Stimulated activated CD8-positive, alpha-beta memory T cell treated with anti-CD3 and anti-CD28 coated beads, Interleukin-2, amount 100 ng/mL, for 1 hour (primary cell): ENCODE measurements at regions not wholly inside any gene's neighbourhood (a gene's known extent, or its start where the extent isn't known, plus 50 kb on each side); places are given as distances from the start of the nearest gene placed in this dataset.

ENCODE experiments used
- DNase-seq, 2 donors: peaks; one replicate each; pipeline ENCODE4 v3.0.0-alpha.2; 2020; ENCODE audit warnings: low read depth in 2 of 2

DNA sequence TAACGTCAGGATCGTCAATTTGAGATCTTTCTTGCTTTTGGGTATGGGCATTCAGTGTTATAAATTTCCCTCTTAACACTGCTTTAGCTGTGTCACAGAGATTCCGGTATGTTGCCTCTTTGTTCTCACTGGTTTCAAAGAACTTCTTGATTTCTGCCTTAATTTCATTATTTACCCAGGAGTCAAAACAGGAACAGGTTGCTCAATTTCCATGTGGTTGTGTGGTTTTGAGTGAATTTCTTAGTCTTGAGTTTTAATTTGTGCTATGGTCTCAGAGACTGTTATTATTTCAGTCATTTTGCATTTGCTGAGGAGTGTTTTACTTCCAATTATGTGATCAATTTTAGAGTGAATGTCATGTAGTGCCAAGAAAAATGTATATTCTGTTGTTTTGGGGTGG, 153.1 kb downstream of the PCDH17 start:
- no peak for DNase-seq

DNA sequence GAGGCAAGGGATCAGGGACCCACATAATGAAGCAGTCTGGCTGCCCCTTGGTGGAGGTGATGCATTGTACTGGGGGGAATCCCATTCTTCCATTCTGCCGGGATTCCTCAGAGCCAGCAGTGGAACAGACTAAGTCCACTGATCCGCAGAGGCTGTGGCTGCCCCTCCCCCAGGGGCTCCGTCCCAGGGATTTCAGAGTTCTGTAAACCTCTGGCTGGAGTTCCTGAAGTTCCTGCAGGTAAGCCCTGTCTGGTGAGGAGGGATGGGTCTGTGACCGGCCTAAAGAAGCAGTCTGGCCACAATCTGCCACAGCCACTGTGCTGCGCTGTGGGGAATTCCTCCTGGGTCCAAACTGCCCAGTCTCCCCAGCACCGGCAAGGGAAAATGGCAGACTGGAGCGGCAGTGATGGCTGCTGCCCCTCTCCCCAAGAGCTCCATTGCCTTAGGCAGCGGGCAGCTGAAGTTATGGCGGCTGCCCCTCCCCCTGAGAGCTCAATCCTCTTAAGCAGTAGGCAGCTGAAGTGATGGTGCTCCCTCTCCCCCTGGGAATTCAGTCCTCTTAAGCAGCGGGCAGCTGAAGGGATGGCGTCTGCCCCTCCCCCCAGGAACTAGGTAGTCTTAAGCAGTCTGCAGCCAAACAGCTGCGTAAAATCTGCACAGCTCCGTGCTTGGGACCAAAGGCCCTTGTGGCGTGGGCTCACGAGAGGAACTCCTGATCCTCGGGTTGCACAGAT, 155.7 kb downstream of the PCDH17 start:
- DNase-seq = no peak

DNA sequence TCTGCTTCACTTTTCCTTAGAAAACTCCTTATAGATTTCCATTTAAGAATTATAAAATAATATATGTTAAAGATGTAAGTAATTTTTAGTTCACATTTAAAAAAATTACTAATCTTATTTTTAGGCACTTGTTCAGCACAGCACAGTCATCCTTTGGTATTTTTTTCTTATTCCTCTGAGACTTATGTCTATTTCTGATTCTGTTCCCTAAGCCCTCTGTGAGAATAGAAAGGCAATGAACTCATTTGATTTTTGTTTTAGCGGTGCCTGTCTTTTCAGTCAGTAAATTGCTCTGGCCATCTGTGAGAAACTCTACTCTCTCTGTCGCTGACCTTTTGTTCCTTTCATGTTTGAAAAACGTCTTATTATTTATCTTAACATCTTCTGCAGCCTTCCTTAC, 168.1 kb downstream of the PCDH17 start:
- DNase-seq = no peak

DNA sequence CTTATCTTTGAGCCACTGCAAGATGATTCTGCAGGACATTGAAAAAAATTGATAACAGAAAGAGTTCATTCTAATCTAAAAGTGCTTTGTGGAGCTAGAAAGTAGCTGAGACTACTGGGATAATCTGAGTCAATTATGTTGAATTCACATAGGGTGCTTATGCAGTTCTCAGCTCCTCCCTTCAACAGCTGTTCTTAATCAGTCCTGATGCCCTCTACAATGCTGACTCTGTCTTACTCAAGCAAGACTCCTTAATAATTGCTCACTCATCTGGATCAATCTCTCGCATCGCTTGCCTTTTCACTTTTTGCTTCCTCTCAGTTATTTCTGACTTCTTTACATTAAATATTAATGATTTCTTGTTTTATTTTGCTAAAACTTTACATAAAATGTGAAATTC, 182.1 kb downstream of the PCDH17 start:
- no peak for DNase-seq

DNA sequence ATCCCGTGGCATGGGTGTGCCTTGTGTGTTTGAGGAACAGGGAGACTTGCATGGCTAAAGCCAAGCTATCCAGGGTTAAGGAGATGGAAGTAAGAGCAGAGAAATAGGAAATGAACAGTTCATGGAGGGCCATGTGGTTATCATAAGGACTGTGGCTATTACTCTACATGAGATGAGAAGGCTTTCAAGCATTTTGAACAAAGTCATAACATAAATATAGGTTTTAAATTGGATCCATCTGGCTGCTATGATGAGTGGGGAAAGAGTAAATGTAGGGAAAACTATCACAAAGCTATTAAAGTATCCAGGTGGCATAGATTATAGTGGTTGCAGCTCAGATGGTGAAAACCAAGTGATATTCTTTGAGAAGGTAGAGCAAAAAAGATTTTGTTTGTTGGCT, 184.1 kb downstream of the PCDH17 start:
- DNase-seq = no peak

DNA sequence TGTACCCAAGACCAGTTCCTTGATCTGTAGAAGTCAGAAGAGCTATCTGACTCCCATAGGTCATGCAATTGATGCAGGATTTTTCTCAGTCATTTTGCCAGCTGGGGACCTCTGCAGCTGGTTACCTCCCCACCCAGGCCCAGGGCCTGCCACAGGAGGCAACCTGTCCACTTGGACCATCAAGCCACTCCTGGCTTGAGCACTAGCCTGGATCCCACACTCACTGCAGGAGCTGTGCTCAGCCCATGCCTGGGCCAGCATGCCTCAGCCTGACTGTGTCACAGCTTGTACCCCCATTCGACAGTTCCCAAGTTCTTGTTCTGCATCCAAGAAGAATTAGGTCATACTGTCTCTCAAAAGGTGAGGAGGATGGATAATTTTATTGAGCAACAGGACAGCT, 189.4 kb downstream of the PCDH17 start:
- DNase-seq = no peak

DNA sequence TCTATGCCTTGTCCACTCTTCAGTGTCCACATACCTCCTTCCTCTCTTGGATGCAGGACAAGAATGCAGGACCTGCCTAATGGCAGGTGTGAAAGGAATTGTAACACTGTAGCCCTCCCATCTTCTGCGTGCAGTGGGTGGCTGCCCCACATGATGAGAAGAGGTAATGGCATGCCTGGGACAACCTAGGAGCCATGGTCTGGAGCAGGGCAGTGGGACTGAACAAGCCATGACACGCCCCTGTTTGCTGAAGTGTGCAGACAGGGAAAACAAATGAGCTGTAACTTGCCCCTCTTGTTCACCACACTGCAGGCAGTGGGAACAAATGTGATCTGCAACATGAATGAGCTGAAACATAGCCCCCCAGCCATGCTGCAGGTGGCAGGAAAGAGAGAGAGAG, 192.2 kb downstream of the PCDH17 start:
- DNase-seq = no peak

DNA sequence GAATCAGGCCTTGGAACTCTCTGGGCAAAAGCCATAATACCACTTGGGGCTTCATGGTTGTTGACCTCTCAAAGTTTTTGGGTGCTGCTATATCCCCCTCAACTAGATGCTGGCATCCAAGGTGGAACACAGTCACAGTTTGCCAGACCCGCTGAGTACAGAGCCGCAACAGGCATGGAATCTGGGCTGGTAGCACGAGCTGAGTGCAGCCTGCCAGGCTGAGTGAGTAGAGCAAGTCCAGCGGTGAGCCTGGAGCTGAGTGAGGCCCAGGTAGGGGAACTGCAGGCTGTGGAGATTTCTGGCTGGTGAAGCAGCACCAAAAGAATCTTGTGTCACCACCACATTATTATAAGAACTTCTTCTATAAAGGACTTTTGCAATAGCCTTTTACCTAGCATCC, 192.6 kb downstream of the PCDH17 start:
- DNase-seq = no peak

DNA sequence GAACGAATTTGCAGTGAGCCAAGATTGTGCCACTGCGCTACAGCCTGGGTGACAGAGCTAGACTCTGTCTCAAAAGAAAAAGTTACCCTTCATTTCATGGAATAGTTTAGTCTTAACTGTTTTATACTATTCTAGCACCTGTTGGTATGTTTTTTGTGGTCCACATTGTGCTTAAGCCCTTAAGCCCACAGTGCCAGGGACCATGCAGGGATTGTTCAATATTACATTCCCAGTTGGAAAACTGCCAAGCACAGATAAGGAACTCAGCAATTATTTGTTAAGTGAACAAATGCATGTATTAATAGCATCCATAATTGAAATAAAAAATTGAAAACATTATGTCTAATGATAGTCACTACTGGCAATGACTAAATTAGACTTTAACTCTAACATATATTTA, 193.5 kb downstream of the PCDH17 start:
- DNase-seq = no peak

DNA sequence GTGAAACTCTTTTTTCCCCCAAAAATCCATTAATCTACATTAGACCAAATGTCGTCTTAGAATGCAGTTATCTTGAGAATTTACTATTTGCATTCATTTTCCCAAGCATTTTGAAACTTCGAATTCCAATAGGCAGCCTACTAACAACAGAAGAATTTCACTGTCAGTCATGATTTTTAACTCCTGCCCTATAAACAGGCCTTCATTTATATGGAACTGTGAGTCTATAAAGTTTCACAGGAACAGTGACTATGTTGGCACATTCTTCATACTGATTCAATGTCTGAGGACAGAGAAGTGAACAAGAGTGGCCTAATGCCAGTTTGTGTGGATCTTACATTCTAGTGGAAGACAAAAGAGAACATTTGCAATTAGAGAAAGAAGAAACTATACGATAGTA, 198.0 kb downstream of the PCDH17 start:
- no peak for DNase-seq

DNA sequence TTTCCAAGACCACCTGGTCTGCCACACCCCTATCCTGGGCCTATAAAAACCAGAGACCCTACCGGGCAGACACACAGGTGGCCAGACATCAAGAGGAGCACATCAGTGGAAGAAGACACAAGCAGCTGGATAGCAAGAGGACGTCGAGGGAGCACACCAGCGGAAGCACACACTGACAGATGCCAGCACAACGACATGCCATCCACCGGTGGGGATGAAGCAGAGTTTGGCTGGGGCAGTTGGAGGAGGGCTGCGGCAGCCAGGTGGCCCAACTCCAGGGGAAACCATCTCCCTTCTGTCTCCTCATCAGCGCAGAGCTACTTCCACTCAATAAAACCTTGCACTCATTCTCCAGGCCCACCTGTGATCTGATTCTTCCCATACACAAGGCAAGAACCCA, 200.6 kb downstream of the PCDH17 start:
- DNase-seq = no peak

DNA sequence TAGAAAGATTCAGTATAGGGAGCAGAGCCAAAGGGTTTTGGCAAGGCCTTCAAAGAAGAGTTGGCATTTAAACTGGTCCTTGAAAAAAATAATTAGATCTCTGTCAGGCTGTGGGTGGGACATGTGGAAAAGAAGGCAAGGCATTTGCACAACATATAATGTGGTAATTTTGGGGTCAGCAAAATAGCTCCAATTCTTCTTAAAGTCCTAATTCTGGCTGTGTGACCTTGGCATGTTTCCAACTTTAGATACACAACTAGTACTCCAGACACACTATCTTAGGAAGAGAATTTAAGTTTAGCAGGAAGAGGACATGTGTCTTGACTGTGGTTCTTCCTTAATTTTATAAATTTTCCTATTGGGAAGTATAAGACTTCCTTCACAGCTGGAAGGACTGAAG, 206.3 kb downstream of the PCDH17 start:
- DNase-seq = no peak

DNA sequence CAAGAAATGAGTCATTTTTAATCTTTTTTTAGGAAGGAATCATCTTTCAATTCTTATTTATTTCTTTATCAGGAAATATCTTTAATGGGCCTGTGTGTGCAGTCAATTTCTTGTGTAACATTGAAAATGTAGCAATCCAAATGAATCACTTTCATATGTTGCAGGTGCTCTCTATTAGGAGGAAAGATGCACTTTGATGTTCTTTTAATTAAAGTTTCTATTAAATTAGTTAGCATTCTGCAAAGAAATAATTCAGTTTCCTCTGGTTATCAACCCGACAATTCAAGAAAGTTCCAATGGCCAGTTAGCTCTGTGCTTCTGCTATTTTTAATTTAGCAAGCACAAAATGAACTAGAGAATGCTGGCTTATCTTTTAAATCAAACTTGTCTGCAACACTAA, 212.0 kb downstream of the PCDH17 start:
- DNase-seq = no peak

DNA sequence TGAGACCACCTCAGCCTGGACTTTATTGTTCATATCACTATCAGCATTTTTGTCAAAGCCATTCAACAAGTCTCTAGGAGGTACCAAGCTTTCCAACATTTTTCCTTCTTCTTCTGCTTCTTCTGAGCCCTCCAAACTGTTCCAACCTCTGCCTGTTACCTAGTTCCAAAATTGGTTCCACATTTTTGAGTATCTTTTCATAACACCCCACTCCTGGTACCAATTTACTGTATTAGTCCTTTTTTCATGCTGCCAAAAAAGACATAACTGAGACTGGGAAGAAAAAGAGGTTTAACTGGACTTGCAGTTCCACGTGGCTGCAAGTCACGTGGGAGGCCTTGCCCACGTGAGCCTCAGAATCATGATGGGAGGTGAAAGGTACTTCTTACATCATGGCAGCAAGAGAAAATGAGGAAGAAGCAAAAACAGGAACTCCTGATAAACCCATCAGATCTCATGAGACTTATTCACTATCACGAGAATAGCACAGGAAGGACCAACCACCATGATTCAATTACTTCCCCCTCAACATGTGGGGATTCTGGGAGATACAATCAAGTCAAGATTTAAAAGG, 215.1 kb downstream of the PCDH17 start:
- no peak for DNase-seq

DNA sequence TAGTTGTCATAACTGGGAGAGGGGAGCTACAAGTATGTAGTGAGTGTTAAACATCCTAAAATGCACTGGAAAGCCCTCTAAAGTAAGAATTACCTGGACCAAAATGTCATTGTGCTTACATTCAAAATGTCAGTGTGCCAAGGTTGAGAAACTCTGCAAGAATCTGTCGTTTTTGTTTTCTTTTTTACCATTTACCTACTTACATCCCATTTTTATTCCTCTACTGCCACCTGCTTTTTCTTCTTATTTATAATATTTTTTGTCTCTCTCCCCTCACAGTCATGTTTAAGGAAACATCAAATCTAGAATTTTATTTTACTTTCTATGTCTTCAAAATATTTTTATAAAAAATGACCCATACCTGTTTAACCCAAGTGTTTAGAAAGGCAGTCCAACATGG, 226.4 kb downstream of the PCDH17 start:
- no peak for DNase-seq

DNA sequence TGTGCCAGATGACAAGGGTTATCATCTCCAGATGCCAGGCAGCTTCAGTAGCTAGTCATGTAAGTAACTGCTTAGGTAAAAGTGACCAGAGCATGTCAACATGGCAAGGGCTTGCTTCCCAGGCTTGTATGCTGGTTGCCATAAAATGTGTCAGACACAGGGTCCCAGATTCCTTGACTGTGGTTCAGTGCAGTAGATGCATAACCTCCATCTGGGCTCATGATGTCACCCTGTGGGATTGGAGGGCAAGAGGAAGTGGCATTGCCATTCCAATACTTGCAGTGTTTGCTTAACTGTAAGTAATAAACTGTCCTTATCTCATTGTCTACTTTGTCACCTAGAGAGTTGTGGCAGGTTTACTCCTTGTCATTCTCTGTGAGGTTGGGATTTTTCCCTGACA, 226.8 kb downstream of the PCDH17 start:
- no peak for DNase-seq

DNA sequence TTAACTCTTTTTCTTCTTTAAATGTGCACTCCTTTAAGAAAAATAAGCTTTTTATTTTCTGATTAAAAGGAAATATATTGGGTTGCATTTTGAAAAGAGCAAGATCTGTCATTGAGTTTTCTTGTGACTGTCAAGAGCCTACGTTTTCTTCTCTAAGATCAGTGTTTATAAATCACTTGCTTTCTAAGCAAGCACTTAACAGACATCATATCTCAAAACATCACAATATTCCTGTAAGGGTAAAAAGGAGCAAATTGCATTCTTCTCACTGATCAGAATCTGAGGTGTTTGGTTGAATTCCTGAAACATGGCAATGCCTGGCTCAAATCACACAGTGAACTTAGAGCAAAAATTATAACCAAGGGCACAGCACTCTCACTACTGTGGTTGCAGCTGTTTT, 231.3 kb downstream of the PCDH17 start:
- DNase-seq = no peak

DNA sequence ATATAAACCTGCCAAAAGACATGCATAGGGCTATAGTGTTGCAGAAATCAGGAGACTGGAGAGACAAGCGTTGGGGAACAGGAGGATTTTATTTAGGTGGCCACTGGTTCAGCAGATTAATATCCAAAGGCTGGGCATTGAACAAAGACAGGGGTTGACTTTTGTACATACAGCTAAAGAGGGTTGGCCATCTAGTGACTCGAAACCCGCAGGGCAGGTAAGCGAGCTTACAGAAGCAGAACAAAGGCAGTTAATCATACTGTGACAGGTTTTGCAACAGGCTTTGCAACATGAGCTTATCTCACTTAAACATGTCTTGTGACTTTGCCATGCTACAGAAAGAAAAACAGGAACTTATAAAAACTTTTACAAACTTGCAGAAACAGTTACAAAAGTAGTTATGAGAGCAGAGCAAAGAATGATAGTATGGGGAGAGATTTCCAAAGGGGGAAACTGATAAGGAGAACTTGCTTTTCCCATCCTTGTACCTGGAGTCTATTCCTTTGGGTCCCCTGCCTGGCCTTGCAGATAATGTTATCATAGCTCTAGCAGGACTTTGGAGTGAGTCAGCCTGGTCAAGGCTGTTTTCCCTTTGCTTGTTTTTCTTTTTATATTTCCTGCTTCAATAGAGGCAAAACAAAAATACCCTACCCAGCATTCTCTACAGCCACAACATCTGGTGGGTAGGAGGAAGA, 234.2 kb downstream of the PCDH17 start:
- DNase-seq = no peak

DNA sequence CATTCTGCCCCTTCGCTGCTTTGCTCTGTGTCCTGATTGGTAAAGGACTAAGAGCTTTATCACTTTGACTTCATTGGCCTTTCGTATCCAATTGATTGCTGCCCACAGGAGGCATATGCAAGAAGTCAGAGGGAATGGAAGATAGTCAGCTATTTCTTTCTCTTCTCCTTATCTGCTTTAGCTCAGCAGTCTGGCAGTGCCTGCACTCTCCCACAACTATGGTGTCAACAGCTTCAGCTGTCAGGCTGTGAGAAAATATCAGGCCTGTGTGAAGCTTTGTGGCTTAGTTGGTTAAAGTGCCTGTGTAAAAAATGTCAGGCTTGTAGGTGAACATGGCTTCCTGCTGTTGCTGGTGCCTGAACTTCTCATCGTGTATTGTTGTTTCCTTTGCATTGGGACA, 243.0 kb downstream of the PCDH17 start:
- DNase-seq = no peak

DNA sequence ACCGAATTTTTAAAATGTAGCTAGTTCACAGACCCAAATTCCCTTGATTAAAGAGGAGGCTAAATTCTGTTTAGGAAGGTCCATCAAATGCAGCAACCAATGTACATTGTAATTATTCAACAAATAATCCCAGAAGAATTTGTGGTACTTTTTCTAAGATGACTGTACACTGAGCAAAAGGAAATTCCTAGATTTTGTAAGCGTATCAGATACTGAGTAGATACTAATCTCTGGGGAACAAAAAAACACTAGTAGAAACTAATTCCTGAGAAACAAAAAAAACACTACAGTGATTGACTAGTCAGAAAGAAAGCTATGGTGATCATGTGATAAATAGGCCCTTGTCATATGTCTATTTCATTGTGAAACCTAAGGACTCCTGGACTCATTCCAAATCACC, 246.1 kb downstream of the PCDH17 start:
- no peak for DNase-seq

DNA sequence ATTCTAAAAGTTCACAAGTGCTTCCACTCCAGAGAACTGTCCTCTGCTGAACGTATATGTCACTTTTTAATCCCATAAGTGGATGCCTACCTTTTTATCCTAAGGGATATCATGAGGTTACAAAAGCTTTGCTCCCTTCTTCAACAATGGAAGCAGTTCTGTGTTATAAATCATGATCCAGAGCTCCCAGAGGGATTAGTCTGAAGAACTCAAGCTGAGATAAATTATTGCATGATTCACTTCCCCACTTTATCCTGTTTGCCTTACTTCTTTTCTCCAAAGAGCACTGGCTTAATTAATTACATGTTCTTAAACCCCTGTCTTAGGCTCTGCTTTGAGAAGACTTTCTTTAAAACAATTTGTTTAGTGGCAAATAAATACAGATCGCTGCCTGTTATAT, 246.7 kb downstream of the PCDH17 start:
- no peak for DNase-seq

DNA sequence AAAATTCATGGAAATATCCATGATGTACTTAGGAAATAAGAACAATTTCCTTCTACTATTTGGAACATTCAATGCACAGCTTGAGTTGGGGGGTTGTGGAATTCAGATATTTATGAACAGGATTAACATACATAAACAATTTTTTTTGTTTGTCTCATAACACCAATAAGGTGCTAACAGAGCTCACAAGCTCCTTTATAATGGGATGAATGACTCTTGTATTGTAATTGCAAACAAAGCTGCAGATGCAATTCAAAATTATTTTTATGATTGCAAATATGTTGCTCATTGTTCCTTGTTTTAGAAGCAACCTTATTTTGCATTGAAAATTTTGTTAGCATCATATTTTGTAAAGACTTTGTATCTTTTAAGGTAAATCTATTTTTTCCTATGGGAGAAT, 265.7 kb downstream of the PCDH17 start:
- DNase-seq = no peak

DNA sequence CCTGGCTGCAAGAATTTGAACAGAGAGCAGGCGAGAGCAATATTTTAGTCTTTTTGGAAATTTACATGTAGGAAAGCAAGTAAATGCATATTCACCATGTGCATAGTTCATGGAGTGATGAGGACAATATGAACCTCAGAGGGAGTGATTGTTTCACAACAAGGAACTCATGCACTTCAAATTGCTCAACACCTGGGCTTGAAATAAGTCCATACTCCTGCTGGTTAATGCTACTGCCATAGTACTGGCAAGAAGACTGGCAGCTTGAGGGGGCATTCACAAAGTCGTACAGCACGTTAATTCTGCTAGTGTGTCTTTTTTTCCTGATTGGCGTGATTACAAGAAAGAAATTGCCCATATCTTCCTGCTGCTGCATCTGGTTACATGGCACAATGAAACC, 267.6 kb downstream of the PCDH17 start:
- DNase-seq = no peak
